GM13977 (cell line): ENCODE measurements at regions not wholly inside any gene's neighbourhood (a gene's known extent, or its start where the extent isn't known, plus 50 kb on each side); places are given as distances from the start of the nearest gene placed in this dataset.
A peak's percentile ranks its signal among the peaks of the same experiment; 100 is the strongest.

ENCODE experiments used
- DNase-seq: peaks from one replicate; pipeline ENCODE4 v3.0.0; 2012; ENCODE audit warnings: low spot score
- in situ Hi-C: fragments of 300-500 bp; cut with MboI; formaldehyde crosslinking; loops from one replicate; pipeline ENCODE4 v1.12.0; 2022; ENCODE audit warnings: low sequenced_read_pairs, low pct_unique_long_range_greater_than_20kb, mixed read lengths, inconsistent platforms; ENCODE audit not compliant: unreplicated experiment
- TF ChIP-seq, protein P1 (sequence below): IDR thresholded peaks from 2 replicates; pipeline ENCODE4 v1.5.1; 2012; ENCODE audit warnings: mild to moderate bottlenecking, control low read depth; ENCODE audit not compliant: insufficient read depth; ENCODE audit errors: extremely low read depth, missing control alignments

DNA sequence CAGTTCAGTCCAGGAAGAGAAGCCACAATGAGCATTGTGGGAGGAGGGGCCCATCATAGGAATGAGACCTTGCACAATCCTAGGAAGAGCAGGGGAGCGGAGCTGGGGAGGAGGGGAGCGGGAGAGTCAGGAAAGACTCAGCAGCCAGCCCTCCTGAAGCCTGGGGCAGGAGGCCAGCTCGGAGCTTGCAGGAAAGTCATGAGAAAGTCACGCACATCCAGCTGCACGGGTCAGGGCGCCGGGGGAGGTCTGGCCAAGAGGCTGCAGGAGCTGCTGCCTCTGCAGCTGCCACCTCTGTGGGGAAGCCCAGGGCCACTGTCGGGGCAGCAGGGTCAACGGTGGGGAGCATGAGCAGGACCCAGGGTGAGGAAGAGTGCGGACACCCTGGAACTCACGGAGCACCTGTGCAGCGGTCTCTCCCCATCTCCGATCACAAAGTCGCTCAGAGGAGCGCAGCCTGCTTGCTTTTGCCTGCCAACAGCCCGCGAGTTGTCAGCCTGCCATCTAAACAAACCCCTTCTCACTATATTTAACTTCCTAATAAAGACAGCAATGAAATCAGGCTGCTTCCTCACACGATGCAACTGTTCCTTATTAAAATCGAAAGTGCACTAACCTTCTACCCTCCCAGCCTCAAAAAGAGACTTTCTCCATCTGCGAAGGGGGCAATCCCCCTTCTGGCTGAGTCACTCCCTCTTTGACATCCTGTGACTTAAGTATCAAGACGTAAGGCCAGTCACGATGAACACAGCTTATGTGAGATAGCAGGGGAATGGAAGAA, 52.9 kb upstream of the RTL6 start:
- TF ChIP-seq, protein P1, sequence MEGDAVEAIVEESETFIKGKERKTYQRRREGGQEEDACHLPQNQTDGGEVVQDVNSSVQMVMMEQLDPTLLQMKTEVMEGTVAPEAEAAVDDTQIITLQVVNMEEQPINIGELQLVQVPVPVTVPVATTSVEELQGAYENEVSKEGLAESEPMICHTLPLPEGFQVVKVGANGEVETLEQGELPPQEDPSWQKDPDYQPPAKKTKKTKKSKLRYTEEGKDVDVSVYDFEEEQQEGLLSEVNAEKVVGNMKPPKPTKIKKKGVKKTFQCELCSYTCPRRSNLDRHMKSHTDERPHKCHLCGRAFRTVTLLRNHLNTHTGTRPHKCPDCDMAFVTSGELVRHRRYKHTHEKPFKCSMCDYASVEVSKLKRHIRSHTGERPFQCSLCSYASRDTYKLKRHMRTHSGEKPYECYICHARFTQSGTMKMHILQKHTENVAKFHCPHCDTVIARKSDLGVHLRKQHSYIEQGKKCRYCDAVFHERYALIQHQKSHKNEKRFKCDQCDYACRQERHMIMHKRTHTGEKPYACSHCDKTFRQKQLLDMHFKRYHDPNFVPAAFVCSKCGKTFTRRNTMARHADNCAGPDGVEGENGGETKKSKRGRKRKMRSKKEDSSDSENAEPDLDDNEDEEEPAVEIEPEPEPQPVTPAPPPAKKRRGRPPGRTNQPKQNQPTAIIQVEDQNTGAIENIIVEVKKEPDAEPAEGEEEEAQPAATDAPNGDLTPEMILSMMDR = no peak
- peak; percentile 59 for DNase-seq
- in situ Hi-C loops = no loop called here

DNA sequence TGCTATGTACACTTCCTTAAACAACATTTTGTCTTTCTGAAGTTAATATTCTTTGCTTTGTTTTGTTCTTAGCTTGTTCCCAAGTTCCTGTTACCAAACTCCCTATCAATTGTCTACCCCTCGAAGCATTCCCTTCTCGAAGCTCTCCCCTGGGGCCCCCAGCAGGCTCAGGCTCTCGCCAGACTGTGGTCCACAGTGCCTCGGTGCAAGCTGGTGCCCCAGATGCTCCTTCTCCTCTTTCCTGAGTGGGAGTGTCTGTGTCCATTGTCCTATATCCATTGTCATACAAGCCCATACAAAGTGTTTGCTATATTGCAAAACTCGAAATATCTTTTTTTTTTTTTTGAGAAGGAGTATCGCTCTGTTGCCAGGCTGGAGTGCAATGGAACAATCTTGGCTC, 51.7 kb upstream of the RTL6 start:
- no peak for DNase-seq
- in situ Hi-C loops = no loop called here
- TF ChIP-seq, protein P1 = no peak

DNA sequence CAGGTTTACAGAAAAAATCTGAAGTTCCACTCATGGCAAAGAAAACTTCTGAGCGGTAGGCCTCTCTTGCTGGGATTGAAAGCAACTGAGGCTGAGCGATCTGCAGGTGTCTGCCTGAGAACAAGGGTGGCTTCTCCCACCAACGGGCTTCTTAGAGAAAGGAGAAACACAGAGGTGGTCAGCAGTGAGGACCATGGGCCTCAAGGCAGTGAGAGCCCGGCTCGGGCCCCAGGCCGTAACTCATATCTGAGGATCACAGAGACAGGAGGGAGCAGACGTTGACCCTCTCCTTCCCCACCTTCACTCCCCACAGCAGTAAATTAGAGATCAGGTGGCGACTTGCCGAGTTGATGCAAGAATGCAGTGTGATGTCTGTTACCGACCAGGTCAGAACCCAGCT, 50.9 kb upstream of the RTL6 start:
- TF ChIP-seq, protein P1 = no peak
- in situ Hi-C loops = no loop called here
- DNase-seq = no peak
